ENCODE measurements at regions not wholly inside any gene's neighbourhood (a gene's known extent, or its start where the extent isn't known, plus 50 kb on each side); places are given as distances from the start of the nearest gene placed in this dataset.

GRCh38 chr18:11501352-11501751, 108.0 kb upstream of the SLC35G4 start:
- Histone ChIP-seq H3K4me3 (ENCODE audit: low read length) (no peak overlapping the region), H3K9ac (ENCODE audit: extremely low read depth, low read length, poor library complexity, severe bottlenecking) (no peak overlapping the region), H3K27me3 (ENCODE audit: control insufficient read depth, insufficient read depth, low read length, poor library complexity, severe bottlenecking) (no peaks in the 10 kb centered on the region), H3K36me3 (ENCODE audit: control insufficient read depth, insufficient read depth, low read length) (no peaks in the 10 kb centered on the region), H3K27ac (ENCODE audit: low read depth, low read length) (no peak overlapping the region), H3K4me1 (ENCODE audit: control insufficient read depth, insufficient read depth, low read length) (no peaks in the 10 kb centered on the region), H3K9me3 (ENCODE audit: control insufficient read depth, low read length) (no peaks in the 10 kb centered on the region)
- DNase-seq = no peak
- Mint-ChIP-seq H3K36me3 (ENCODE audit: low read depth) (no peaks in the 10 kb centered on the region), H3K9me3 (no peaks in the 10 kb centered on the region), H3K4me1 (no peaks in the 10 kb centered on the region), H3K27me3 (ENCODE audit: insufficient read depth) (peaks cover 3% of the 10 kb centered on the region), H3K4me3 (no peak overlapping the region), H3K27ac (no peak overlapping the region)
- TF ChIP-seq CTCF (conservative IDR thresholded peaks at IDR 0.05) = no peak
- 92 to 100% methylated on average over 3 to 4 of the region's 4 CpGs for WGBS, 2 experiments (ENCODE audit: insufficient coverage in 1 of 2, insufficient read length in 1 of 2)

DNA sequence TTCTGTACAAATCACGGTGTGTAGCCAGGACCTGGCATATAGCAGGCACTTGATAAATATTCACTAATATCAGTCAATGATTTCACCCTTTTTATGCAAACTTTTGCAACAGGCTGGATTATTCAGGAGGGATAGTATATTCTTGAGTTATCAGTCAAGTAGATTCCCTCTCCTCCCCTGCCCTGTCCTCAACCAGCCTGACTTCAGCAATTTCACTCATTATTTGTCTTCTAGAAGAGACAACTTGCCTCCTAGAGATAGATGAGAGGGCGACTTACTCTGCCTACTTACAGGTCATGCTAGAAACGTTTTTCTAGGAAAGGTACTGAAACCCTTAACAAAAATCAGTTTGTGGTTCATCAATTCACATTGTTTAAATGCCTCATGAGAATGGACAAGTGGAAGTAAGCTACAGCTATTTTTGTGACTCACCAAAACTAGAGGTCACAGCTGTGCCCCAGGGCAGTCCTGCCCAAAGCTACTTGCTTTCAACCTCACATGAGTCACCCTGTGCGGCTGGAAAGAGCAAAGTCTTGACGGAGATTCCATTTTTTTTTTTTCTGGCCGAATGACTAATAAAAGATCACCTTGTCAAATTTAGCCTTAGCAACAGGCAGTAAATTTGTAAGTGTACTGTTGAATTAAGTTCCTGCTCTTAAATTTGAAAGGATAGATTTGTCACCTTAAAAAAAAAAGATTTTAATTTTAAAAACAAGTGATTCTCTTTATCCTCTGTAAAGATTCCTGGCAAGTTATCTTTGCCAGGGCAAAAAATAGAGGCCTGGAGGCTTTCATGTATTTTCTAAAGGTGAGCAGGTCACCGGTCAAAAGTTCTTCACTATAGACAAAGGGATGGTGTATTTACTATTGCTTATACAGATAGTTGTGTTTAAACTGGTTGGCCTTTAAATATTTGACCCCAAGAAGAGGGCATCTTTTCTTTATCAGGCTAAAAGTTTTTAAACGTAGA, 109.0 kb upstream of the SLC35G4 start:
- no peak for DNase-seq
- 86 to 100% methylated on average over 1 to 8 of the region's 8 CpGs for WGBS, 2 experiments (ENCODE audit: insufficient coverage in 1 of 2, insufficient read length in 1 of 2)
- no peaks in the 10 kb centered on the region for H3K4me1 ChIP-seq (ENCODE audit: control insufficient read depth, insufficient read depth, low read length)
- no peak overlapping the region for H3K9ac ChIP-seq (ENCODE audit: extremely low read depth, low read length, poor library complexity, severe bottlenecking)
- no peak overlapping the region for H3K4me3 ChIP-seq (ENCODE audit: low read length)
- TF ChIP-seq CTCF (conservative IDR thresholded peaks at IDR 0.05) = no peak
- H3K27me3 ChIP-seq (ENCODE audit: control insufficient read depth, insufficient read depth, low read length, poor library complexity, severe bottlenecking) = no peaks in the 10 kb centered on the region
- no peaks in the 10 kb centered on the region for H3K9me3 Mint-ChIP-seq
- no peak overlapping the region for H3K27ac ChIP-seq (ENCODE audit: low read depth, low read length)
- H3K36me3 ChIP-seq (ENCODE audit: control insufficient read depth, insufficient read depth, low read length) = no peaks in the 10 kb centered on the region
- no peaks in the 10 kb centered on the region for H3K4me1 Mint-ChIP-seq
- H3K4me3 Mint-ChIP-seq = no peak overlapping the region
- no peak overlapping the region for H3K27ac Mint-ChIP-seq
- no peaks in the 10 kb centered on the region for H3K9me3 ChIP-seq (ENCODE audit: control insufficient read depth, low read length)
- H3K27me3 Mint-ChIP-seq (ENCODE audit: insufficient read depth) = peaks cover 3% of the 10 kb centered on the region
- no peaks in the 10 kb centered on the region for H3K36me3 Mint-ChIP-seq (ENCODE audit: low read depth)

GRCh38 chr18:11498821-11499220, 110.6 kb upstream of the SLC35G4 start:
- H3K4me3 ChIP-seq (ENCODE audit: low read length) = no peak overlapping the region
- H3K4me1 ChIP-seq (ENCODE audit: control insufficient read depth, insufficient read depth, low read length) = no peaks in the 10 kb centered on the region
- 86 to 95% methylated on average over 1 of the region's 1 CpG for WGBS, 2 experiments (ENCODE audit: insufficient coverage in 1 of 2, insufficient read length in 1 of 2)
- no peaks in the 10 kb centered on the region for H3K36me3 Mint-ChIP-seq (ENCODE audit: low read depth)
- H3K36me3 ChIP-seq (ENCODE audit: control insufficient read depth, insufficient read depth, low read length) = no peaks in the 10 kb centered on the region
- TF ChIP-seq CTCF (conservative IDR thresholded peaks at IDR 0.05) = no peak
- DNase-seq = no peak
- H3K27me3 Mint-ChIP-seq (ENCODE audit: insufficient read depth) = peaks cover 3% of the 10 kb centered on the region
- no peak overlapping the region for H3K4me3 Mint-ChIP-seq
- no peak overlapping the region for H3K27ac Mint-ChIP-seq
- H3K9me3 ChIP-seq (ENCODE audit: control insufficient read depth, low read length) = no peaks in the 10 kb centered on the region
- no peaks in the 10 kb centered on the region for H3K9me3 Mint-ChIP-seq
- H3K4me1 Mint-ChIP-seq = no peaks in the 10 kb centered on the region
- H3K9ac ChIP-seq (ENCODE audit: extremely low read depth, low read length, poor library complexity, severe bottlenecking) = no peak overlapping the region
- H3K27me3 ChIP-seq (ENCODE audit: control insufficient read depth, insufficient read depth, low read length, poor library complexity, severe bottlenecking) = no peaks in the 10 kb centered on the region
- H3K27ac ChIP-seq (ENCODE audit: low read depth, low read length) = no peak overlapping the region
